Type B pancreatic cell (in vitro differentiated cells): ENCODE measurements at regions not wholly inside any gene's neighbourhood (a gene's known extent, or its start where the extent isn't known, plus 50 kb on each side); places are given as distances from the start of the nearest gene placed in this dataset.
A peak's percentile ranks its signal among the peaks of the same experiment; 100 is the strongest.

ENCODE experiments used
- DNase-seq: peaks from one replicate; pipeline ENCODE4 v3.0.0; 2021; ENCODE audit warnings: mixed read lengths; ENCODE audit not compliant: unreplicated experiment; ENCODE audit errors: extremely low spot score
- H3K27ac Mint-ChIP-seq: 2 replicates; pipeline ENCODE4 v1.8.0; 2021; ENCODE audit warnings: mild to moderate bottlenecking, mixed read lengths
- H3K27me3 Mint-ChIP-seq: 2 replicates; pipeline ENCODE4 v1.8.0; 2021; ENCODE audit warnings: mixed read lengths
- H3K36me3 Mint-ChIP-seq: 2 replicates; pipeline ENCODE4 v1.8.0; 2021; ENCODE audit warnings: mixed read lengths
- H3K4me1 Mint-ChIP-seq: one replicate; pipeline ENCODE4 v1.8.0; 2021; ENCODE audit warnings: mixed read lengths; ENCODE audit not compliant: unreplicated experiment
- H3K4me3 Mint-ChIP-seq: 2 replicates; pipeline ENCODE4 v1.8.0; 2021; ENCODE audit warnings: mild to moderate bottlenecking, mixed read lengths
- H3K9me3 Mint-ChIP-seq: 2 replicates; pipeline ENCODE4 v1.8.0; 2021; ENCODE audit warnings: mixed read lengths
- CTCF ChIP-seq: fragments of 200-600 bp; sonication (generic); conservative IDR thresholded peaks from 2 replicates; pipeline ENCODE4 v1.5.0; 2021; ENCODE audit warnings: antibody characterized with exemption, mild to moderate bottlenecking

GRCh38 chr10:121235692-121236091 is 362.6 kb downstream of the FGFR2 start:
- no peaks in the 10 kb centered on the region for H3K27me3 Mint-ChIP-seq
- peaks cover 17% of the 10 kb centered on the region for H3K9me3 Mint-ChIP-seq
- no peak for DNase-seq
- no peak overlapping the region for H3K27ac Mint-ChIP-seq
- H3K4me1 Mint-ChIP-seq: peaks cover 34% of the 10 kb centered on the region
- TF ChIP-seq CTCF: no peak
- H3K4me3 Mint-ChIP-seq: no peak overlapping the region
- peaks cover 3% of the 10 kb centered on the region for H3K36me3 Mint-ChIP-seq

- peaks cover 18% of the 10 kb centered on the region for H3K9me3 Mint-ChIP-seq
Measured at GRCh38 chr10:121236621-121237020, 361.6 kb downstream of the FGFR2 start.

GRCh38 chr10:121237718-121238117 is 360.5 kb downstream of the FGFR2 start:
- Mint-ChIP-seq H3K36me3 (peaks cover 3% of the 10 kb centered on the region), H3K4me1 (peaks cover 31% of the 10 kb centered on the region), H3K4me3 (no peak overlapping the region), H3K27me3 (no peaks in the 10 kb centered on the region), H3K27ac (no peak overlapping the region), H3K9me3 (peaks cover 18% of the 10 kb centered on the region)
- TF ChIP-seq CTCF: peak; percentile 58
- DNase-seq: no peak

More at GRCh38 chr10:121236621-121237020, 361.6 kb downstream of the FGFR2 start:
- no peak for DNase-seq
- TF ChIP-seq CTCF: no peak
- Mint-ChIP-seq H3K27me3 (no peaks in the 10 kb centered on the region), H3K4me1 (peaks cover 31% of the 10 kb centered on the region), H3K4me3 (no peak overlapping the region), H3K36me3 (peaks cover 3% of the 10 kb centered on the region), H3K27ac (no peak overlapping the region)

GRCh38 chr10:121240011-121240410 is 358.2 kb downstream of the FGFR2 start:
- TF ChIP-seq CTCF: no peak
- no peak for DNase-seq
- Mint-ChIP-seq H3K27me3 (no peaks in the 10 kb centered on the region), H3K9me3 (peaks cover 24% of the 10 kb centered on the region), H3K4me3 (no peak overlapping the region), H3K4me1 (peaks cover 37% of the 10 kb centered on the region), H3K27ac (no peak overlapping the region), H3K36me3 (peaks cover 6% of the 10 kb centered on the region)

- Mint-ChIP-seq H3K27ac (peak overlapping the region; percentile 57), H3K9me3 (peaks cover 24% of the 10 kb centered on the region), H3K36me3 (peaks cover 6% of the 10 kb centered on the region), H3K27me3 (no peaks in the 10 kb centered on the region), H3K4me1 (peaks cover 42% of the 10 kb centered on the region), H3K4me3 (no peak overlapping the region)
- no peak for TF ChIP-seq CTCF
- DNase-seq: no peak
Measured at GRCh38 chr10:121240556-121240955, 357.7 kb downstream of the FGFR2 start.

- TF ChIP-seq CTCF: no peak
- H3K4me3 Mint-ChIP-seq: no peak overlapping the region
- H3K9me3 Mint-ChIP-seq: peaks cover 24% of the 10 kb centered on the region
- H3K27ac Mint-ChIP-seq: no peak overlapping the region
- DNase-seq: no peak
- H3K27me3 Mint-ChIP-seq: no peaks in the 10 kb centered on the region
- peaks cover 48% of the 10 kb centered on the region for H3K4me1 Mint-ChIP-seq
- H3K36me3 Mint-ChIP-seq: peaks cover 6% of the 10 kb centered on the region
Measured at GRCh38 chr10:121241337-121241736, 356.9 kb downstream of the FGFR2 start.
